GM18507 (cell line): ENCODE measurements at regions not wholly inside any gene's neighbourhood (a gene's known extent, or its start where the extent isn't known, plus 50 kb on each side); places are given as distances from the start of the nearest gene placed in this dataset.
A peak's percentile ranks its signal among the peaks of the same experiment; 100 is the strongest.
"Not testable (repeated sequence)": the region's sequence is repeated elsewhere in the genome, so short reads cannot be mapped to it uniquely, and the experiment has no call there.

Experiments
- DNase-seq: peaks from one replicate; pipeline ENCODE4 v3.0.0; 2011; ENCODE audit warnings: low read depth; ENCODE audit not compliant: insufficient read length; ENCODE audit errors: extremely low spot score
- FAIRE-seq: peaks from 2 replicates; lab custom pipeline; 2011; peaks lifted over from hg19 to GRCh38; lab: Jason Lieb, UNC

DNA sequence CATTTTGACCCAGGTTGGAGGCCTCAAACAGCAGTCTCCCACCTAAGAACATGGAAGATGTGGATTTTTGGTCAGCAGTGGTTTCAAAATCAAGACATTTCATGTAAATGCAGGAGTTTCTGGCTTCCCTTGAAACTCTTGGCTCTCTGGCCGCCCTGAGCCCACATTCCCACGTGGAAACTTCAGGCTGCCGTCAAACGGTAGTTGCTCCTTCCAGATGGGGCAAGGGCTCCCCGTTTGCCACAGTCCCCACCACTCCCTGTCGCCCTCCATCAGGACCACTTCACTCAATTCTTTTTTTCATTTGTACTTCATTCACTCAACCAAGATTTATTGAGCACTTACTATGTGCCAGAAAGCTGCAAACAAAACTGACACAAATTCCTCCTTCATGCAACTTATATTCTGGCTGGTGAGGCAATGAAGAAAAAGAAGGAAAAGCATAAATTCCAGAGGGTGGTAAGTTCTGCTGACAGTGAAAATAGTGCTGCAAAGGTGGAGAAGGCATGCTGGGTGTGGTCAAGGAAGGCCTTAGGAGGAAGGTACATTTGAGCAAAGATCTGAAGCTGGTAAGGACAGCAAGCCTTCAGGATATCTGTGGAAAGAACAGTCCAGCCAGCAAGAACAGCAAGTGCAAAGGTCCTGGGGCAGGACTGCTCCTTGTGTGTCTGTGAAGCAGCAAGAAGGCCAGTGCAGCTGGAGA, 62.9 kb upstream of the PTPN1 start:
- DNase-seq (no peak), FAIRE-seq (no peak)

DNA sequence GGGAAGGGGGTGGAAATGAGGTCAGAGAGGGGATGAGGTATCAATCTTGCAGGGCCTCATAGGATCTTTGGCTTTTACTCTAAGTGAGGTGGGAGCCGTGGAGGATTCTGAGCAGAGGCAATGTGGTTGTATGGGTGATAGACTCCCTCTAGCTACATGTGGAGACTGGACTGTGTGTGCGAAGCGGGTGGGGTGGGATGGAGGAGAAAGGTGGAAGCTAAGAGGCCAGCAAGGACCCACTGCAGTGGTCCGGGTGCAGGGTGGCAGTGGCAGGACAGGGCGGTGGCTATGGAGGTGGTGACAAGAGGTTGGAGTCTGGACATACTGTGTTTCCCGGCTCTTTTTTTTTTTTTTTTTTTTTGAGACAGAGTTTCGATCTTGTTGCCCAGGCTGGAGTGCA, 62.4 kb upstream of the PTPN1 start:
- FAIRE-seq (no peak), DNase-seq (no peak)

DNA sequence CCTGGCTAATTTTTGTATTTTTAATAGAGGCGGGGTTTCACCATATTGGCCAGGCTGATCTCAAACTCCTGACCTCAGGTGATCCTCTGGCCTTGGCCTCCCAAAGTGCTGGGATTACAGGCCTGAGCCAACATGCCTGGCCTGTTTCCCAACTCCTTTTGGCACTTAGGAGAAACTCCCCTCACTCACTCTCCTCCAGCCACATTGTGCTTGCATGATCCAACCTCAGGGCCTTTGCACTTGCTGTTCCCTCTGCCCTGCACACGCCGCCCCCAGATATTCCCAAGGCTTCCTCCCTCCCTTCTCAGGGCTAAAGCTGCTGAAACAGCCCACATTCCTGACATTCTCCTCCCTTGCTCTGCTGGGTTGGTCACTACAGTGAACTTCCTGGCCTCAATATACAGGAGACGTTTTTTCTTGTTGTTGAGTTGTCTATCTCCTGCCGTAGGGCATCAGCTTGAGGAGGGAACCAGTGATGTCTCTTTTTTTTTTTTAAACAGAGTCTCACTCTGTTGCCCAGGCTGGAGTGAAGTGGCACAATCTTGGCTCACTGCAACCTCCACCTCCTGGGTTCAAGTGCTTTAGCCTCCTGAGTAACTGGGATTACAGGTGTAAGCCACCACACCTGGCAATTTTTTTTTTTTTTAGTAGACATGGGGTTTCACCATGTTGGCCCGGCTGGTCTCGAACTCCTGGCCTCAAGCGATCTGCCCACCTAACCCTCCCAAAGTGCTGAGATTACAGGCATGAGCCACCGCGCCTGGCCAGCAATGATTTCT, 61.4 kb upstream of the PTPN1 start:
- FAIRE-seq: not testable (repeated sequence)

DNA sequence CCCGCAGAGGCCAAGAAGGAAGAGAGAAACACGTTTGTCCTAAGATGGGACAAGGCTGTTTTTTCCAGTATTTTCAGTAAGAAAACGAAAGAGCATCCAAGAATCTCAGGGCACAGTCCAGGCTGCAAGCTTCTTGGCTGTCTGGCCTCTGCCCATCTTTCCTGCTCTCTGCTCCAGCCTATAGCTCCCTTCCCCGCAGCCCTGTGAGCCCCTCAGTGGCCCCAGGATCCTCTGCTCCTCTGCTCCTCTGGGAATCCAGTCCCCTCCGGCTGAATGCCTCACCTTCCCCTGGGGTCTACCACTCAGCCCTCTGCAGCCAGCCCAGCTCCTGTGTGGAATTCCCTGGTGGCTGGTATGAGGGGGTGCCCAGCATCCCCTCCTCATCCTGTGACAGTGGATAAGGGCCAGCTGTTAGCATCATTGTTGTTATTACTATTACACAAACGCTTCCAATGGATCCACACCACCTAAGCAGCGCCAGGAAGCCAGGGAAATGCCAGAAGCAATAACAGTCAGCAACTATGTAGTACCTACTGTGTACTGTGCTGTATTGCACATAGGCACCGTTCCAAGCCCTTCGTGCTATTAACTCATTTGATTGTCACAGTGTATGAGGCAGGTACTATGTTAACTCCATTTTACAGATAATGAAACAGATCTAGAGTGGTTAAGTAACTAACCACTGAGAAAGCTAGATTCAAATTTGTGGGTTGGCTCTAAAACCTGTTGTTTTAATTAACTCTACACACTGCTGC, 60.3 kb upstream of the PTPN1 start:
- peak; percentile 24 for FAIRE-seq

More for the DNA sequence above, 61.4 kb upstream of the PTPN1 start:
- DNase-seq: not testable (repeated sequence)

DNA sequence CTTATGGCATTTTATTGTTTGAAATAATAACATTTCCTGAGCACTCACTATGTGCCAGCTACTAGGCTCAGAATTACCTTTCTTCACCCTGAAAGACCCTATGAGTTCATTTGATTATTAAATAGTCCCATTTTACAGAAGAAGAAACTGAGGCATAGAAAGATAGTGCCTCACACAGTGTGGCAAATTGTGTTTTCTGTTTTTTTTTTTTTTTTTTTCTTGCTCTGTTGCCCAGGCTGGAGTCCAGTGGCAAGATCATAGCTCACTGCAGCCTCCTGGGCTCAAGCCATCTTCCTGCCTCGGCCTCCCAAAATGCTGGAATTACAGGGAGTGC, 59.7 kb upstream of the PTPN1 start:
- FAIRE-seq (no peak), DNase-seq (no peak)

More for the DNA sequence above, 60.3 kb upstream of the PTPN1 start:
- peak; percentile 12 for DNase-seq

DNA sequence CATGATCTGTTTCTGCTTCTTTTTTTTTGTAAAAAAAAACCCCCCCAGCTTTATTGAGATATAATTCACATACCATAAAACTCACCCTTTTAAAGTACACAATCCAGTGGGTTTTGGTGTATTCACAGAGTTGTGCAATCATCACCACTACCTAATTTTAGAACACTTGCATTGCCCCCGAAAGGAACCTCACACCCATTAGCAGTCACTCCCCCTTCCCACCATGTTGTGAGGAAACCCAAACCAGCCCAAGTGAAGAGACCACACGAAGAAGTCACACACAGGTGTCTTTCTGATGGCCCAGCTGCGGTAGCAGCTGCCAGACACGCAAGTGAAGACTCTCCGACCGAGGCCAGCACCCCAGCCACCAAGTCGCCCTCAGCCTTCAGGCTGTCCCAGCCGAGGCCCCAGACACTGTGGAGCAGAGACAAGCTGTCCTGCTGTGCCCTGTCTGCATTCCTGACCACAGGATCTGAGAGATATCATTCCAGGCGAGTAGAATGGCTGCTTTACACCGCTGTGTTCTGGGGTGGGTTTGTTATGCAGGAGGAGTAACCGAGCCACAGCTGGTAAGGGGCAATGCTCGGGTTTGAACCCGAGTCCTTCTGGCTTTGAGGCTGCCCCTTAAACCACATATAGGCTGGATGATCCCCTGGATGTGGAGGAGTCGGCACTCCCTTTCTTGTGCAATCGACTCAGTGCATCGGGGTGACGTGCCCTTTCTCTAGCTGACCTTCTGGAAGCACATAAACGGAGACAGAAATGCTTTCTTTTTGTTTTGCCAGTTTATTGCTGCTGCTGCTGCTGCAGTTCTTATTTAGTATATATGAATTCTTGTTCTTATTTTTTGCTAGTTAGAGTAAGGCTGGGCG, 59.1 kb upstream of the PTPN1 start:
- FAIRE-seq: peak; percentile 66

GRCh38 chr20:50451792-50452425, 58.3 kb upstream of the PTPN1 start:
- DNase-seq, FAIRE-seq: not testable (repeated sequence)

More for the DNA sequence above, 59.1 kb upstream of the PTPN1 start:
- DNase-seq: peak; percentile 22

- FAIRE-seq: no peak
- no peak for DNase-seq
Observed at GRCh38 chr20:50453533-50454244, 56.5 kb upstream of the PTPN1 start.

GRCh38 chr20:50455245-50455644, 54.9 kb upstream of the PTPN1 start:
- not testable (repeated sequence) for FAIRE-seq, DNase-seq

DNA sequence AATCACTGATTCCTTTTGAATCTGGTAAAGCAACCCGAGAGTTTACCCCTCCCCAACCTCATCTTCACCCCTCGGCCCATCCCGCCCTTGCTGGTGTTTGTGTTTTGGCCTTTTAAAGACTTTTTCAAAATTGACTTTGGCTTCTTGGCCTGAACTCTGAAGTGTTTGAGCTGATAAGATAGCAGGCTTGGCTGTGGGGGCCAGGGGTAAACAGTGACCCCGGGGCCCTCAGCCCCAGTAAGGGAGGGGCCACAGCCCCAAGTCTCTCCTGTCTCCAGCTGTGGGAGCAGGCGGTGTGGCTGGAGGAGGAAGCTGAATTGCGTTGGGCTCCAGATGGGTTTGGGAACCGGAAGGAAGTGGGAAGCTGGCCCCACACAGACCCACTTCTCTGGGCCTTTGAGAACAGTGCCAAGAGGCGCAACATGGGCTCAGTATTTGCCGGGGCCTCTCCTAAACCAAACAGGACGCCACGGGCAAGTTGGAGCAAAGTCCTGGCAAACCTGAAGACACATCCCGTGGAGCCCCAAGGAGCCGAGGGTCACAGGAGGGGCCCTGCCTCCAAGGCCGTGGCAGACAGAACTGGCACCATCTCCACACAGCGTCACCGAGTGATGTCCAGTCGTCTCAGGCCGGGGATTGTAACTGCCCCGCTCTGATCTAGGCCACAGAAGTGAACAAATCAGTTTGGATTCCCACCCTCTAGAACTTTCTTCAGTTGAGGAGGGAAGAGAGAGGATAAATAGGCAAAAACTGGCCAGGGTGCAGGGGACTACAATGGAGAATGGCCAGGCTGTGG, 54.3 kb upstream of the PTPN1 start:
- no peak for FAIRE-seq
- DNase-seq: no peak

DNA sequence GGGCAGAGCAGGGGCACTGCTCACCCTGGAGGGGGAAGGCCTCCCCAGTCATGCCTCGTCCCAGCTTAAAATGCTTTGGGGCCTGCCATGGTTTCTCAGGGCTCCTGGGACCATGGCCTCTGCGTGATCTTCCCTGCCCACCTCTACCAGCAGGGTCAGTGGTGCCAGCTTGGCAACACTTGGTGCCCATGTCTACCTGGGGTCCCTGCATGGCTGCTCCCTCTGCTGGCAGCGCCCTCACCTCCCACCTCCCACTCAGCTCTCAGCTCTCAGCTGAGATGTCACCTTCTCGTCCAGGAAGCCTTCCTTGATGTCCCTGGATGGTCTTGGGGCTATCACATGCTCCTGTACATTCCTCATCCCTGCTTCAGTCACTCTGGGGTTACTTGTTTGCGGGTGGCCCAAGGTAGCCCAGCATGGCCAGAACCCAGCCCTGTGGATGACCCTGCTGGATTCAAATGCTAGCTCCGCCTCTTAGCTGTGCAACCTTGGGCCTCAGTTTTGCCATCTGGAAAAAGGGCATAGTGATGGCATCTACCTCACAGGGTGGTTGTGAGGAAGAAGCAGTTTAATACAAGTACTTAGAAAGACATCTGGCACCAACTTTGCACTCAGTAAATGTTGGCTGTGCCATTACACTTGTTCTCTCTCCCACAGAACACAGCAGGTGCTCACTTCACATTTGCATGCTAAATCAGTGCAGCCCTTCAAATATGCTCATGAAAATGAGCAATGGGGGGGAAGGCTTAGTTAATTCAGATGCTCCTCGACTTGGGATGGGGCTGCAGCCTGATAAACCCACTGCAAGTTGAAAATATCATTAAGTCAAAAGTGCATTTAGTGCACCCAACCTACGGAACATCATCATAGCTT, 53.5 kb upstream of the PTPN1 start:
- FAIRE-seq: no peak

GRCh38 chr20:50459124-50459918, 50.9 kb upstream of the PTPN1 start:
- DNase-seq: no peak
- no peak for FAIRE-seq

More for the DNA sequence above, 53.5 kb upstream of the PTPN1 start:
- DNase-seq: no peak

DNA sequence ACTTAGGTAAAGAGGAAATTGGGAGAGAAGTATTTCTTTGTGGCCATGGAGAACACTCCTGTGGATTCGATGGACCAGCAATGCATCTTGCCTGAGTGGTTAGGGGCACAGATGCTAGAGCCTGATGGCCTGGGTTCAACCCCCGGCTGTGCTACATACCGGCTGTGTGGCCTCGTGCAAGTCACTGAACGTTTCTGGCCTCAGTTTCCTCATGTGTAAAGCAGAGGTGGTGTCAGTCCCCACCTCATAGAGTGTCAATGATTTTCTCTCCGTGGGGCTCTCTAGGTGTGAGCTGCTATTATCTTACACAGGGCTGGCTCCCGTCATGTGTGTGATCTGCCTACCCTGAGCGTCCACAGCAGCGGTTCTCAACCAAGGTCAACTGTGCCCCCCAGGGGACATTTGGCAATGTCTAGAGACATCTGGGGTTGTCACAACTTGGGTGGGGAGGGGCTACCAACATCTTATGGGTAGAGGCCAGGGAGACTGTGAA, 50.0 kb upstream of the PTPN1 start:
- FAIRE-seq: no peak
- DNase-seq: no peak
